GM23338 (cell line): ENCODE measurements at regions not wholly inside any gene's neighbourhood (a gene's known extent, or its start where the extent isn't known, plus 50 kb on each side); places are given as distances from the start of the nearest gene placed in this dataset.

ENCODE experiments used
- ATAC-seq: fragments of 200-7000 bp; cut with Tn5 transposase; 3 replicates; pipeline ENCODE4 v1.9.1; 2020
- DNase-seq: peaks from one replicate; pipeline ENCODE4 v3.0.0-alpha.2; 2015; ENCODE audit warnings: low spot score
- H2AFZ ChIP-seq: fragments of 200-600 bp; sonication (generic); 2 replicates; pipeline ENCODE4 v1.8.0; 2016; ENCODE audit warnings: antibody characterized with exemption, mild to moderate bottlenecking, moderate library complexity
- H3F3A ChIP-seq: fragments of 200-600 bp; sonication (generic); replicated peaks from 2 replicates; pipeline ENCODE4 v1.8.0; 2017; ENCODE audit warnings: antibody characterized with exemption, mixed run types, low read depth
- H3K27ac ChIP-seq: fragments of 200-600 bp; sonication (generic); 2 replicates; pipeline ENCODE4 v1.6.1; 2016; ENCODE audit warnings: low read depth
- H3K27me3 ChIP-seq: fragments of 200-600 bp; sonication (generic); 2 replicates; pipeline ENCODE4 v1.8.0; 2016; ENCODE audit warnings: mild to moderate bottlenecking, mixed run types, moderate library complexity; ENCODE audit not compliant: insufficient read depth
- H3K36me3 ChIP-seq: fragments of 200-600 bp; sonication (generic); 2 replicates; pipeline ENCODE4 v1.8.0; 2016; ENCODE audit warnings: mild to moderate bottlenecking; ENCODE audit not compliant: insufficient read depth
- H3K4me1 ChIP-seq: fragments of 200-600 bp; sonication (generic); 2 replicates; pipeline ENCODE4 v1.8.0; 2016; ENCODE audit warnings: mild to moderate bottlenecking, moderate library complexity; ENCODE audit not compliant: insufficient read depth
- H3K4me2 ChIP-seq: fragments of 200-600 bp; sonication (generic); 2 replicates; pipeline ENCODE4 v1.7.1; 2017; ENCODE audit warnings: mixed run types
- H3K4me3 ChIP-seq: fragments of 200-600 bp; sonication (generic); 2 replicates; pipeline ENCODE4 v1.6.1; 2016; ENCODE audit warnings: mixed run types
- H3K79me2 ChIP-seq: fragments of 200-600 bp; sonication (generic); replicated peaks from 2 replicates; pipeline ENCODE4 v1.8.0; 2017; ENCODE audit warnings: mild to moderate bottlenecking; ENCODE audit not compliant: insufficient read depth
- H3K9me2 ChIP-seq: fragments of 200-600 bp; sonication (generic); 2 replicates; pipeline ENCODE4 v1.8.0; 2017; ENCODE audit not compliant: insufficient read depth
- H4K20me1 ChIP-seq: fragments of 200-600 bp; sonication (generic); replicated peaks from 2 replicates; pipeline ENCODE4 v1.8.0; 2017; ENCODE audit warnings: mild to moderate bottlenecking; ENCODE audit not compliant: insufficient read depth
- H3K27ac Mint-ChIP-seq: 2 replicates; pipeline ENCODE4 v1.8.0; 2020; ENCODE audit warnings: inconsistent platforms, mild to moderate bottlenecking, moderate library complexity, mixed read lengths
- H3K27me3 Mint-ChIP-seq: 3 replicates; pipeline ENCODE4 v1.8.0; 2022; ENCODE audit warnings: low read depth, mild to moderate bottlenecking, moderate library complexity, mixed read lengths, inconsistent platforms; ENCODE audit not compliant: insufficient read depth, poor library complexity
- H3K36me3 Mint-ChIP-seq: 3 replicates; pipeline ENCODE4 v1.8.0; 2021; ENCODE audit warnings: low read depth, mild to moderate bottlenecking, inconsistent platforms, moderate library complexity, mixed read lengths
- H3K4me1 Mint-ChIP-seq: 3 replicates; pipeline ENCODE4 v1.8.0; 2020; ENCODE audit warnings: mild to moderate bottlenecking, inconsistent platforms, mixed read lengths
- H3K4me3 Mint-ChIP-seq: 3 replicates; pipeline ENCODE4 v1.8.0; 2021; ENCODE audit warnings: moderate library complexity, mild to moderate bottlenecking, inconsistent platforms, mixed read lengths
- H3K9me3 Mint-ChIP-seq: 3 replicates; pipeline ENCODE4 v1.8.0; 2020; ENCODE audit warnings: moderate library complexity, mild to moderate bottlenecking, inconsistent platforms, mixed read lengths
- CREB1 ChIP-seq: fragments of 250-450 bp; sonication (Bioruptor Pico); IDR thresholded peaks from 2 replicates; pipeline ENCODE4 v1.5.0; 2020; ENCODE audit warnings: low read depth, mild to moderate bottlenecking, moderate library complexity
- EZH2 ChIP-seq: fragments of 200-600 bp; sonication (generic); IDR thresholded peaks from one replicate; pipeline ENCODE4 v1.8.0; 2017; ENCODE audit warnings: antibody characterized with exemption, mild to moderate bottlenecking, low read depth; ENCODE audit not compliant: unreplicated experiment
- EZH2phosphoT487 ChIP-seq: fragments of 200-600 bp; sonication (generic); IDR thresholded peaks from one replicate; pipeline ENCODE4 v1.8.1; 2018; ENCODE audit warnings: antibody characterized with exemption; ENCODE audit not compliant: unreplicated experiment
- JUNB ChIP-seq: IDR thresholded peaks from one replicate; pipeline ENCODE4 v1.6.1; 2016; ENCODE audit warnings: antibody characterized with exemption; ENCODE audit not compliant: unreplicated experiment
- NANOG ChIP-seq: IDR thresholded peaks from 2 replicates; pipeline ENCODE4 v1.6.1; 2016; ENCODE audit warnings: antibody characterized with exemption, borderline replicate concordance
- POLR2AphosphoS5 ChIP-seq: IDR thresholded peaks from 2 replicates; pipeline ENCODE4 v1.6.1; 2016; ENCODE audit warnings: antibody characterized with exemption, low read depth
- STAT1 ChIP-seq: IDR thresholded peaks from one replicate; pipeline ENCODE4 v1.6.1; 2016; ENCODE audit warnings: antibody characterized with exemption; ENCODE audit not compliant: unreplicated experiment
- ZNF114 ChIP-seq: fragments of 250-450 bp; sonication (Bioruptor Pico); IDR thresholded peaks from 2 replicates; pipeline ENCODE4 v1.5.0; 2020; ENCODE audit warnings: mild to moderate bottlenecking, moderate library complexity
- ZNF331 ChIP-seq: fragments of 250-450 bp; sonication (Bioruptor Pico); IDR thresholded peaks from 2 replicates; pipeline ENCODE4 v1.5.0; 2020; ENCODE audit warnings: low read depth, mild to moderate bottlenecking, moderate library complexity
- TF ChIP-seq, protein P1 (sequence below): IDR thresholded peaks from 2 replicates; pipeline ENCODE4 v1.6.1; 2016; ENCODE audit warnings: antibody characterized with exemption
- TF ChIP-seq, protein P2 (sequence below): IDR thresholded peaks from one replicate; pipeline ENCODE4 v1.6.1; 2018; ENCODE audit warnings: antibody characterized with exemption; ENCODE audit not compliant: unreplicated experiment
- TF ChIP-seq, protein P3 (sequence below), 2 experiments: fragments of 200-600 bp in 1 of 2; sonication (generic) in 1 of 2; conservative IDR thresholded peaks; 2 replicates each; pipeline versions ENCODE4 v1.5.1 to v1.6.1; 2016 to 2017; ENCODE audit warnings: antibody characterized with exemption in 2 of 2, low read depth in 2 of 2, mild to moderate bottlenecking in 2 of 2, moderate library complexity in 1 of 2
- TF ChIP-seq, protein P4 (sequence below): fragments of 250-450 bp; sonication (Bioruptor Pico); IDR thresholded peaks from 2 replicates; pipeline ENCODE4 v1.5.0; 2020; ENCODE audit warnings: mild to moderate bottlenecking, moderate library complexity

DNA sequence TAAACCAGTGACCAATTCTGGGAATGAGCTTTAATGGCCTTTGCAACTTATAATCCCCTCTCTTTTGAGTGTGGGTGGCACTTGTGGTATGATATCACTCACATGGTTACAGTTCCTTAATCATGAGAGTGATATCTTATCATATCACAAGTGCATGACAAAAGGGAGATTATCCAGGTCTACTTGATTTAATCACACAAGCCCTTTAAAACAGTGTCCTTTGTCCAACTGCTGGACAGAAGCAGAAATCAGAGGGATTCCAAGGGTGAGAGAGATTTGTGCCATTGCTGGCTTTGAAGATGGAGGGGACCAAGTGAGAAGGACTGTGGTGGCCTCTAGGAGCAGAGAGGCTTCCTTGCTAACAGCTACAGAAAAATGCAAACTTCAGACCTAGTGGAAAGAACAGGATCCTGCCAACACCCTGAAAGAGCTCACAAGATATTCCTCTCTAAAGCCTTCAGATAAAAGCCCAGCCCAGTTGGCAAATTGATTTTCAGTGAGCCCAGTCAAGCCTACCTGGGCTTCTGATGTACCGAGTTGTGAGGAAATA, 279.0 kb upstream of the TLE4 start:
- H3K27ac ChIP-seq, result no peak overlapping the region
- no peak for ATAC-seq
- no peaks in the 10 kb centered on the region for H4K20me1 ChIP-seq
- no peaks in the 10 kb centered on the region for H3K36me3 ChIP-seq
- no peak overlapping the region for H3K4me3 ChIP-seq
- H3K79me2 ChIP-seq, result no peaks in the 10 kb centered on the region
- TF ChIP-seq CREB1, result no peak
- TF ChIP-seq ZNF331, result no peak
- TF ChIP-seq EZH2, result no peak
- TF ChIP-seq EZH2phosphoT487, result no peak
- TF ChIP-seq, protein P1, sequence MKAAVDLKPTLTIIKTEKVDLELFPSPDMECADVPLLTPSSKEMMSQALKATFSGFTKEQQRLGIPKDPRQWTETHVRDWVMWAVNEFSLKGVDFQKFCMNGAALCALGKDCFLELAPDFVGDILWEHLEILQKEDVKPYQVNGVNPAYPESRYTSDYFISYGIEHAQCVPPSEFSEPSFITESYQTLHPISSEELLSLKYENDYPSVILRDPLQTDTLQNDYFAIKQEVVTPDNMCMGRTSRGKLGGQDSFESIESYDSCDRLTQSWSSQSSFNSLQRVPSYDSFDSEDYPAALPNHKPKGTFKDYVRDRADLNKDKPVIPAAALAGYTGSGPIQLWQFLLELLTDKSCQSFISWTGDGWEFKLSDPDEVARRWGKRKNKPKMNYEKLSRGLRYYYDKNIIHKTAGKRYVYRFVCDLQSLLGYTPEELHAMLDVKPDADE, result no peak
- no peak for TF ChIP-seq POLR2AphosphoS5
- TF ChIP-seq, protein P2, sequence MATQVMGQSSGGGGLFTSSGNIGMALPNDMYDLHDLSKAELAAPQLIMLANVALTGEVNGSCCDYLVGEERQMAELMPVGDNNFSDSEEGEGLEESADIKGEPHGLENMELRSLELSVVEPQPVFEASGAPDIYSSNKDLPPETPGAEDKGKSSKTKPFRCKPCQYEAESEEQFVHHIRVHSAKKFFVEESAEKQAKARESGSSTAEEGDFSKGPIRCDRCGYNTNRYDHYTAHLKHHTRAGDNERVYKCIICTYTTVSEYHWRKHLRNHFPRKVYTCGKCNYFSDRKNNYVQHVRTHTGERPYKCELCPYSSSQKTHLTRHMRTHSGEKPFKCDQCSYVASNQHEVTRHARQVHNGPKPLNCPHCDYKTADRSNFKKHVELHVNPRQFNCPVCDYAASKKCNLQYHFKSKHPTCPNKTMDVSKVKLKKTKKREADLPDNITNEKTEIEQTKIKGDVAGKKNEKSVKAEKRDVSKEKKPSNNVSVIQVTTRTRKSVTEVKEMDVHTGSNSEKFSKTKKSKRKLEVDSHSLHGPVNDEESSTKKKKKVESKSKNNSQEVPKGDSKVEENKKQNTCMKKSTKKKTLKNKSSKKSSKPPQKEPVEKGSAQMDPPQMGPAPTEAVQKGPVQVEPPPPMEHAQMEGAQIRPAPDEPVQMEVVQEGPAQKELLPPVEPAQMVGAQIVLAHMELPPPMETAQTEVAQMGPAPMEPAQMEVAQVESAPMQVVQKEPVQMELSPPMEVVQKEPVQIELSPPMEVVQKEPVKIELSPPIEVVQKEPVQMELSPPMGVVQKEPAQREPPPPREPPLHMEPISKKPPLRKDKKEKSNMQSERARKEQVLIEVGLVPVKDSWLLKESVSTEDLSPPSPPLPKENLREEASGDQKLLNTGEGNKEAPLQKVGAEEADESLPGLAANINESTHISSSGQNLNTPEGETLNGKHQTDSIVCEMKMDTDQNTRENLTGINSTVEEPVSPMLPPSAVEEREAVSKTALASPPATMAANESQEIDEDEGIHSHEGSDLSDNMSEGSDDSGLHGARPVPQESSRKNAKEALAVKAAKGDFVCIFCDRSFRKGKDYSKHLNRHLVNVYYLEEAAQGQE, result no peak
- TF ChIP-seq ZNF114 (CRISPR knock-in tag), result no peak
- no peak for TF ChIP-seq NANOG
- no peak for TF ChIP-seq JUNB
- TF ChIP-seq STAT1, result no peak
- TF ChIP-seq, protein P3, sequence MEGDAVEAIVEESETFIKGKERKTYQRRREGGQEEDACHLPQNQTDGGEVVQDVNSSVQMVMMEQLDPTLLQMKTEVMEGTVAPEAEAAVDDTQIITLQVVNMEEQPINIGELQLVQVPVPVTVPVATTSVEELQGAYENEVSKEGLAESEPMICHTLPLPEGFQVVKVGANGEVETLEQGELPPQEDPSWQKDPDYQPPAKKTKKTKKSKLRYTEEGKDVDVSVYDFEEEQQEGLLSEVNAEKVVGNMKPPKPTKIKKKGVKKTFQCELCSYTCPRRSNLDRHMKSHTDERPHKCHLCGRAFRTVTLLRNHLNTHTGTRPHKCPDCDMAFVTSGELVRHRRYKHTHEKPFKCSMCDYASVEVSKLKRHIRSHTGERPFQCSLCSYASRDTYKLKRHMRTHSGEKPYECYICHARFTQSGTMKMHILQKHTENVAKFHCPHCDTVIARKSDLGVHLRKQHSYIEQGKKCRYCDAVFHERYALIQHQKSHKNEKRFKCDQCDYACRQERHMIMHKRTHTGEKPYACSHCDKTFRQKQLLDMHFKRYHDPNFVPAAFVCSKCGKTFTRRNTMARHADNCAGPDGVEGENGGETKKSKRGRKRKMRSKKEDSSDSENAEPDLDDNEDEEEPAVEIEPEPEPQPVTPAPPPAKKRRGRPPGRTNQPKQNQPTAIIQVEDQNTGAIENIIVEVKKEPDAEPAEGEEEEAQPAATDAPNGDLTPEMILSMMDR (conservative IDR thresholded peaks at IDR 0.05; ENCODE audit: low read depth in 2 of 2), result no peak
- TF ChIP-seq, protein P4, sequence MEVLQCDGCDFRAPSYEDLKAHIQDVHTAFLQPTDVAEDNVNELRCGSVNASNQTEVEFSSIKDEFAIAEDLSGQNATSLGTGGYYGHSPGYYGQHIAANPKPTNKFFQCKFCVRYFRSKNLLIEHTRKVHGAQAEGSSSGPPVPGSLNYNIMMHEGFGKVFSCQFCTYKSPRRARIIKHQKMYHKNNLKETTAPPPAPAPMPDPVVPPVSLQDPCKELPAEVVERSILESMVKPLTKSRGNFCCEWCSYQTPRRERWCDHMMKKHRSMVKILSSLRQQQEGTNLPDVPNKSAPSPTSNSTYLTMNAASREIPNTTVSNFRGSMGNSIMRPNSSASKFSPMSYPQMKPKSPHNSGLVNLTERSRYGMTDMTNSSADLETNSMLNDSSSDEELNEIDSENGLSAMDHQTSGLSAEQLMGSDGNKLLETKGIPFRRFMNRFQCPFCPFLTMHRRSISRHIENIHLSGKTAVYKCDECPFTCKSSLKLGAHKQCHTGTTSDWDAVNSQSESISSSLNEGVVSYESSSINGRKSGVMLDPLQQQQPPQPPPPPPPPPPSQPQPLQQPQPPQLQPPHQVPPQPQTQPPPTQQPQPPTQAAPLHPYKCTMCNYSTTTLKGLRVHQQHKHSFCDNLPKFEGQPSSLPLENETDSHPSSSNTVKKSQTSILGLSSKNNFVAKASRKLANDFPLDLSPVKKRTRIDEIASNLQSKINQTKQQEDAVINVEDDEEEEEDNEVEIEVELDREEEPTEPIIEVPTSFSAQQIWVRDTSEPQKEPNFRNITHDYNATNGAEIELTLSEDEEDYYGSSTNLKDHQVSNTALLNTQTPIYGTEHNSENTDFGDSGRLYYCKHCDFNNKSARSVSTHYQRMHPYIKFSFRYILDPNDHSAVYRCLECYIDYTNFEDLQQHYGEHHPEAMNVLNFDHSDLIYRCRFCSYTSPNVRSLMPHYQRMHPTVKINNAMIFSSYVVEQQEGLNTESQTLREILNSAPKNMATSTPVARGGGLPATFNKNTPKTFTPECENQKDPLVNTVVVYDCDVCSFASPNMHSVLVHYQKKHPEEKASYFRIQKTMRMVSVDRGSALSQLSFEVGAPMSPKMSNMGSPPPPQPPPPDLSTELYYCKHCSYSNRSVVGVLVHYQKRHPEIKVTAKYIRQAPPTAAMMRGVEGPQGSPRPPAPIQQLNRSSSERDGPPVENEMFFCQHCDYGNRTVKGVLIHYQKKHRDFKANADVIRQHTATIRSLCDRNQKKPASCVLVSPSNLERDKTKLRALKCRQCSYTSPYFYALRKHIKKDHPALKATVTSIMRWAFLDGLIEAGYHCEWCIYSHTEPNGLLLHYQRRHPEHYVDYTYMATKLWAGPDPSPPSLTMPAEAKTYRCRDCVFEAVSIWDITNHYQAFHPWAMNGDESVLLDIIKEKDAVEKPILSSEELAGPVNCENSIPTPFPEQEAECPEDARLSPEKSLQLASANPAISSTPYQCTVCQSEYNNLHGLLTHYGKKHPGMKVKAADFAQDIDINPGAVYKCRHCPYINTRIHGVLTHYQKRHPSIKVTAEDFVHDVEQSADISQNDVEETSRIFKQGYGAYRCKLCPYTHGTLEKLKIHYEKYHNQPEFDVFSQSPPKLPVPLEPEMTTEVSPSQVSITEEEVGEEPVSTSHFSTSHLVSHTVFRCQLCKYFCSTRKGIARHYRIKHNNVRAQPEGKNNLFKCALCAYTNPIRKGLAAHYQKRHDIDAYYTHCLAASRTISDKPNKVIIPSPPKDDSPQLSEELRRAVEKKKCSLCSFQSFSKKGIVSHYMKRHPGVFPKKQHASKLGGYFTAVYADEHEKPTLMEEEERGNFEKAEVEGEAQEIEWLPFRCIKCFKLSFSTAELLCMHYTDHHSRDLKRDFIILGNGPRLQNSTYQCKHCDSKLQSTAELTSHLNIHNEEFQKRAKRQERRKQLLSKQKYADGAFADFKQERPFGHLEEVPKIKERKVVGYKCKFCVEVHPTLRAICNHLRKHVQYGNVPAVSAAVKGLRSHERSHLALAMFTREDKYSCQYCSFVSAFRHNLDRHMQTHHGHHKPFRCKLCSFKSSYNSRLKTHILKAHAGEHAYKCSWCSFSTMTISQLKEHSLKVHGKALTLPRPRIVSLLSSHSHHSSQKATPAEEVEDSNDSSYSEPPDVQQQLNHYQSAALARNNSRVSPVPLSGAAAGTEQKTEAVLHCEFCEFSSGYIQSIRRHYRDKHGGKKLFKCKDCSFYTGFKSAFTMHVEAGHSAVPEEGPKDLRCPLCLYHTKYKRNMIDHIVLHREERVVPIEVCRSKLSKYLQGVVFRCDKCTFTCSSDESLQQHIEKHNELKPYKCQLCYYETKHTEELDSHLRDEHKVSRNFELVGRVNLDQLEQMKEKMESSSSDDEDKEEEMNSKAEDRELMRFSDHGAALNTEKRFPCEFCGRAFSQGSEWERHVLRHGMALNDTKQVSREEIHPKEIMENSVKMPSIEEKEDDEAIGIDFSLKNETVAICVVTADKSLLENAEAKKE, result no peak
- no peaks in the 10 kb centered on the region for H3F3A ChIP-seq
- H2AFZ ChIP-seq, result no peak overlapping the region
- Mint-ChIP-seq H3K36me3 (no peaks in the 10 kb centered on the region), H3K9me3 (no peaks in the 10 kb centered on the region), H3K4me1 (peaks cover 3% of the 10 kb centered on the region), H3K27me3 (peaks cover 4% of the 10 kb centered on the region), H3K27ac (no peak overlapping the region), H3K4me3 (no peak overlapping the region)
- no peak for DNase-seq
- no peak overlapping the region for H3K4me2 ChIP-seq
- peaks cover 12% of the 10 kb centered on the region for H3K9me2 ChIP-seq
- no peaks in the 10 kb centered on the region for H3K4me1 ChIP-seq
- no peaks in the 10 kb centered on the region for H3K27me3 ChIP-seq
